ENCODE measurements at regions not wholly inside any gene's neighbourhood (a gene's known extent, or its start where the extent isn't known, plus 50 kb on each side); places are given as distances from the start of the nearest gene placed in this dataset.

GRCh38 chr3:29186131-29186599, 94.7 kb upstream of the RBMS3 start:
- no peak for DNase-seq (ENCODE audit: low spot score)

DNA sequence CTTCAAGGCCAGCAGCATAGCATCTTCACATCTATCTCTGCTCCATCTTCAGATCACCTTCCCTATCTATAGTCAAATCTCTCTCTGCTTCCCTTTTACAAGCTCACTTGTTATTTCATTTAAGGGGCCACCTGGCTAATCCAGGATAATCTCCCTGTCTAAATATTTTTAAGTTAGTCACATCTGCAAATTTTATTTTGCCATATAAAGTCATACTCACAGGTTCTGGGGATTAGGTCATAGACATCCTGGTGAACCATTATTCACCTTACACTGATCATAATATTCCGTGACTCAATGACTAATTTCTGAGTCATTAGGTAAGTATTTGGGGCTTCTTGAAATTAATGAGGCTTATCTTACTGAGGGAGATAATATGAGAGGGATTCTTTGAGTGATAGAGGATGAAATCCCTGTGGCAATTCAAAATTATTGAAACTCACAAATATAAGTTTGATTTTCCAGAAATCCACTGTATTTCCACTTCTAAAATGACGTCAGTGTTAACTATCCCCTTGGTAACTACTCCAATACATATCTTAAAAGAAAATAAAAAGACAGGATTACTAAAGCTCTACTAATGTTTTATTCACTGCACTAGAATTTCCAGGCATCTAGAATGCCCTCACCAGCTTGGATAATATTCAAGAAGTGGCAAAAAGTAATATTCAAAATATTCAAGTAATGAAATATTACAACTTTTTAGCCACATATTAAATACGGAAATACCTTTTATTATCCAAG, 93.7 kb upstream of the RBMS3 start:
- DNase-seq (ENCODE audit: low spot score) = no peak

- no peak for DNase-seq (ENCODE audit: low spot score)
These were observed 91.5 kb upstream of the RBMS3 start for GRCh38 chr3:29189328-29189727.

- no peak for DNase-seq (ENCODE audit: low spot score)
These were observed 86.7 kb upstream of the RBMS3 start for GRCh38 chr3:29194139-29194538.

DNA sequence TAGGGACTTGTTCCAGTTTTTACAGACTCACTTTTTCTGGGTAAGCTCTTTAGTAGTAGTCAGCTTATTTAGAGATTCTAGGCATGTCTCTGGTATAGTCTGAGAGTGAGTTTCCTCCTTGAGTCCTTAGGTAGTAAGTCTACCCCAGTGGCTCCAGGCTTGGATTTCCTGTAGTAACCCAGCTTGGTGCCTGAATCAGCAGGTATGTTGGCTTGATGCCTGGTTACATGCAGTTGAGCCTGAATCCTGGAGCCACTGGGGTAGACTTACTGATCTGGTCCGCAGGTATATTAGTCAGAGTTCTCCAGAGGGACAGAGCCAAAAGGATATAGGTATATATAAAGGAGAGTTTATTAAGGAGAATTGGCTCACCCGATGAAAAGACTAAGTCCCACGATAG, 85.8 kb upstream of the RBMS3 start:
- no peak for DNase-seq (ENCODE audit: low spot score)

GRCh38 chr3:29201604-29202003, 79.3 kb upstream of the RBMS3 start:
- no peak for DNase-seq (ENCODE audit: low spot score)

GRCh38 chr3:29202378-29202777, 78.5 kb upstream of the RBMS3 start:
- DNase-seq (ENCODE audit: low spot score) = no peak

- no peak for DNase-seq (ENCODE audit: low spot score)
These were observed 77.0 kb upstream of the RBMS3 start for GRCh38 chr3:29203851-29204250.

GRCh38 chr3:29207427-29207826, 73.4 kb upstream of the RBMS3 start:
- no peak for DNase-seq (ENCODE audit: low spot score)

GRCh38 chr3:29212789-29213433, 68.0 kb upstream of the RBMS3 start:
- DNase-seq (ENCODE audit: low spot score) = no peak

- no peak for DNase-seq (ENCODE audit: low spot score)
These were observed 66.7 kb upstream of the RBMS3 start for GRCh38 chr3:29214009-29214658.

GRCh38 chr3:29215948-29216347, 64.9 kb upstream of the RBMS3 start:
- no peak for DNase-seq (ENCODE audit: low spot score)

- DNase-seq (ENCODE audit: low spot score) = no peak
These were observed 54.2 kb upstream of the RBMS3 start for GRCh38 chr3:29226706-29227105.

DNA sequence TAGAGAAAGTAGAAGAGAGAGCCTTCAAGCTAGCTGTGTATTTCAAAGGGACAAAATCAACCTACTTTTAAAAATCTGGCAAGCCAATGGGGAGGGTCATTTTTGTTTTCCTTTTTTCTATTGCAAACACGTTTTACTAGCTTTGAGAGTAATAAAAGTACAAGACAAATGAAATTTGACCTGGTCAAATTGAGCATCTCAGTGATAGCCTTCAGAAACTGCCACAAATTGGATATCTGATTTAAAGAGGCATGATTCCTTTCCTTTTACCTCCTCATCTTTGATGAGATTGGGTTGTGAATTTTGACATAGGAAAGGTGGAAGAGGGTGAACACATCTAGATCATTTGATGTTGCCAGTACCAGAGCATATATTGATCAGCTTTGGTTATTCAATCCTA, 53.6 kb upstream of the RBMS3 start:
- no peak for DNase-seq (ENCODE audit: low spot score)

Measured in CD4-positive, alpha-beta T cell treated with Interleukin-15 for 4 hours (primary cell).